HepG2 (cell line): ENCODE measurements at regions not wholly inside any gene's neighbourhood (a gene's known extent, or its start where the extent isn't known, plus 50 kb on each side); places are given as distances from the start of the nearest gene placed in this dataset.

Experiments
- POLR2A ChIP-seq, 2 experiments: IDR thresholded peaks; 2 replicates each; pipeline ENCODE4 v1.6.1; 2011; ENCODE audit warnings: low read depth in 2 of 2, low read length in 2 of 2, mild to moderate bottlenecking in 1 of 2, moderate library complexity in 1 of 2; ENCODE audit not compliant: insufficient read depth in 1 of 2
- TF ChIP-seq, protein P1 (sequence below): sonication (generic); formaldehyde crosslinking; IDR thresholded peaks from 2 replicates; pipeline ENCODE4 v1.8.1; 2023; ENCODE audit warnings: missing genetic modification reagents, inconsistent platforms, borderline replicate concordance

- TF ChIP-seq, protein P1, sequence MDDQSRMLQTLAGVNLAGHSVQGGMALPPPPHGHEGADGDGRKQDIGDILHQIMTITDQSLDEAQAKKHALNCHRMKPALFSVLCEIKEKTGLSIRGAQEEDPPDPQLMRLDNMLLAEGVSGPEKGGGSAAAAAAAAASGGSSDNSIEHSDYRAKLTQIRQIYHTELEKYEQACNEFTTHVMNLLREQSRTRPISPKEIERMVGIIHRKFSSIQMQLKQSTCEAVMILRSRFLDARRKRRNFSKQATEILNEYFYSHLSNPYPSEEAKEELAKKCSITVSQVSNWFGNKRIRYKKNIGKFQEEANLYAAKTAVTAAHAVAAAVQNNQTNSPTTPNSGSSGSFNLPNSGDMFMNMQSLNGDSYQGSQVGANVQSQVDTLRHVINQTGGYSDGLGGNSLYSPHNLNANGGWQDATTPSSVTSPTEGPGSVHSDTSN (CRISPR knock-in tag): no peak
- TF ChIP-seq POLR2A (IDR thresholded peaks at IDR 0.05; ENCODE audit: insufficient read depth in 1 of 2, low read depth in 2 of 2, low read length in 2 of 2): no peak
These were observed 99.0 kb upstream of the SLC1A3 start for GRCh38 chr5:36507332-36507952.
